SIG-M5 treated with dmso at 0.1 percent for 504 hours (cell line): ENCODE measurements at regions not wholly inside any gene's neighbourhood (a gene's known extent, or its start where the extent isn't known, plus 50 kb on each side); places are given as distances from the start of the nearest gene placed in this dataset.

Experiments used
- DNase-seq: peaks from one replicate; lab custom pipeline; 2025; ENCODE audit not compliant: unreplicated experiment; lab: John Stamatoyannopoulos, UW

- no peak for DNase-seq
These were observed 336.8 kb upstream of the MANEA start for GRCh38 chr6:95240514-95240913.

DNA sequence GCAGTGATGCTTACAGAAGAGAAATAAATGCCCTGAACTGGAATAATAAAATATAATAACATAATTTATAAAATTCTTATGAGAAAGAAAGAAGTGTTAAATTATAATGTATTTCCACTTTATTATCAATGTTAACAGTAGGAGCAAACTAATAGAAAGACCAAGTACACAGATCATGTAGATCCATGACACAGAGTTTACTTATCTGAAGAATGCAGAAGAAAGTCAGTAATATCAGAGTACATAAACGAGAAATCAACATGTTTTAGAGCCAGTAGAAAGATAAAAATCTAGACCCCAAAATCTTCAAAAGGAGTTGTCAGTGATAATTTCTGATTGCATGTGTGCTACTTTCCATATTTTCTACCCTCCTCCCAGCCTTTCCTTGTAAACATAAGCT, 334.8 kb upstream of the MANEA start:
- no peak for DNase-seq

DNA sequence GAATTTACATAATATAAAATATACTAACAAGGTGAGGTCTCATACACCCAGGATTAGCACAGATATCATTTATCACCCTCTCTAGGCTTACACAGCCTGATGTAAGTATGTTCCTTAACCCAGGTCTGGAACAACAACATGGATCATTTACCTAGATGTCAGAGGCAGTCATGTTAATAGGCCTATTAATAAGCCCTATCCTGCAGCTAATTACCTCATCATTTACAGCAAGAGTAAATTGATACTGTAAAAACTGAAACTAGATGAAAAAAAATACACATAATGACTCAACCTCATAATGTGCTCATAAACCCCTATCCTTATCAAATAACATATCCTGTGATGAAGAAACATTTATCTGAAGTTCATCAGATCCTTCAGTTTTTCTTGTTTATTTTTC, 334.3 kb upstream of the MANEA start:
- no peak for DNase-seq

GRCh38 chr6:95244751-95245150, 332.6 kb upstream of the MANEA start:
- no peak for DNase-seq

- no peak for DNase-seq
These were observed 328.8 kb upstream of the MANEA start for GRCh38 chr6:95248499-95248898.

DNA sequence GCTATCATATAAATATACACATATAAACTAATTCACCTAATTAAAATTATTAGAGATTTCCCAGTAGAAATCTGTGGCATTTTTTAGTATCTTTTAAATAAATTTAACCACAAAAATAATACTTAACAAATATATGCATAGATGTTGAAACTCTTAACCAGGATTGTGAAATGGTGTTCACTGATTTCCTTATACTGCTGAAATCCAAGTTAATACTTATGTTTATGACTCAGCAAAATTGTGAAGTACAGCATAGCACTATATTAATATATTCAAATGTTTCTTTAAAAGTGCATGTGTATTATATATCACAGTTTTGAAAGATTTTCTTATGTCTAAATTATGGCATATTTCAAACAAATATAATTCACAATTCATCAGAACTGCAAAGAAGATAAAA, 328.2 kb upstream of the MANEA start:
- DNase-seq, result no peak

- DNase-seq, result no peak
These were observed 327.7 kb upstream of the MANEA start for GRCh38 chr6:95249661-95250060.

DNA sequence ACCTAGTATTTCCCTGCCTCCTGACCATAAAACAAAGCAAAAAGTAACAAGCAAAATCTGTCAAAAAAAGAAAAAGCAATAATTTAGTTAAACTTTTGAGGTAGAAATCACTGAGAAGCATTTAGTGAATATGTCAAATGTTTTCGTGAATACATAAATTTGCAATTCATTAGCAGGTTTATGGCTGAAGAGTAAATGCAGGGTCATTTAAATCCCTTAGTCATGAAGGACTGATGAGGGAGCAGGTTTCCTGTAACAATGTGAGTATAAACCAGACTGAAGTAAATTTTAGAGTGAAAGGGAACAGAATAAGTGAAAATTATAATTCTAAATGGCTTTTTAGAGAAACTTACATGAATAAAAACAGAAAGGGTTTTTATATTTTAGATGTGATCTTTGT, 313.5 kb upstream of the MANEA start:
- DNase-seq, result no peak

DNA sequence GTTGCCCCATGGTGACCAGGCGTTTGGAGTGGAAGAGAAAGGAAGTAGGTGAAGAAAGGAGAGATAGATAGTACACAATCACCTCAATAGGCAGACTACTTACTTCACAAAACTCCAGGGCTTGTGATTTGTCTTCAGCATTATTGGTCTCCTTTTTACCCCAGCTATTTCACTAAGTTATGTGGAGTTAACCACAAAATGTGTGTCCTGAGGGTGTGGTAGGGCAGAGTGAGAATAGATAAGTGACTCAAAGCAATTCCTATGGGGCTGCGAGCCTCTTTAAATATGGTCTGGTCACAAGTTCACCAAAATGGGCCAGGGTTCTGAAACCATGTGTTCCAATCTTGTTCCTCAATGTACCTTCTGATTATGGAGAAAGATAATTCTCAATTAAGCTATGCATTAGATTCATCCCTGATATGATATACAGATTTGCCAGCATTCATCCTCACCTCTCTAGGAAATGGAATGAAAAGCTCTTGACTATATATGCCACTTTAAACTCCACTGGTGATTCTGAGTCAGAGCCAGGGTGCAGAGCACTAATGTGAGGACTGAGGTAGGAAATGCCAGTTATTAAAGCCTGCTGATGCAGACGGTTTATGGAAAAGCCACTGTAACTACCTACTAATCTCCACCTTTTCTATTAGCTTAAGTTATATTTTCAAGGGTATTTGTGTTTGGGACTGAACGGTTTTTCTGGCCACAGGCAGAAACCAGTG, 310.6 kb upstream of the MANEA start:
- DNase-seq, result no peak

- no peak for DNase-seq
These were observed 302.6 kb upstream of the MANEA start for GRCh38 chr6:95274686-95275235.

DNA sequence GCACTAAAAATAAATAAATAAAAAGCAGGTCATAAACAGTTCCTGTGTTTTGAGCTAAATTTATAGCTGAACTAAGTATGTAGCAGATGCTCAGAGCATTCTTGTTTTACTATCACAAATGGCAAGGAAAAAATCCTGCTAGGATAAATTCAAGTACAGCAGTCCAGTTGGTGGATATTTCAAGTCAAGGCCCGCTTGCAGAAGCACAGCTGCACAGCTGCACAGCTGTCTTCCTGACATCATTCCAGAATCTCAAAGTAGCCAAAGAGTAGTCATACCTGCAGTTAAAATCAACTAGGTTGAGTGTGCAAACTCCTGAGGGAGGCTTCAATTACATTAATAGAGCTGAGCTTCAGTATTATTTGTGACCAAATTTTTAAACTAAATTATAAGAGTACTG, 297.7 kb upstream of the MANEA start:
- DNase-seq, result no peak

DNA sequence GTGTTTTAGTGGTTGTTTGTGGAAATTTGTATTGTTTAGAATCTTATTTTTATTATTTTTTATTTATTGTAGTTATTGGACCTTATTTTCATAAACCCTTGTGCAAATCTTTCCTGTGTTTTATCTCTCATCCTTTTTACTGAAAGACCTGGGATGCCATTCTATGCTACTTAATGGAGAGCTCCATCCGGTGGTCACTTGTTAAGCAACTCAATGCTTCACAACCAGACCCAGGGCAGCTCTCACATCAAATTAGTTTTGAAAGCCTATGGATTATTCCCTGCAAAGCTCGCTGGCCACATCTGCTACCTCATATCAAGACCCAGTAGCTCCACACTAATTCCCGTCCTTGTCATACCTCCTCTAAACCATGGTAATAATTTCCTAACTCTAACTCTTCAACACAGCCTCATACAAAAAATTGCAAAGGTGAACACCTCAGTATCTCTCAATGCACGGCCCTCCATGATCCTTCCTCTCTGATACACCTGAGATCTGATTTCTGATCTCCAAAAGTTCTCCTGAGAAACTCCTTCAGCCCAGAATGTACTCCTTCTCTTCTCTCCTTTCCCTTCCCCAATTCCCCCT, 296.6 kb upstream of the MANEA start:
- no peak for DNase-seq

DNA sequence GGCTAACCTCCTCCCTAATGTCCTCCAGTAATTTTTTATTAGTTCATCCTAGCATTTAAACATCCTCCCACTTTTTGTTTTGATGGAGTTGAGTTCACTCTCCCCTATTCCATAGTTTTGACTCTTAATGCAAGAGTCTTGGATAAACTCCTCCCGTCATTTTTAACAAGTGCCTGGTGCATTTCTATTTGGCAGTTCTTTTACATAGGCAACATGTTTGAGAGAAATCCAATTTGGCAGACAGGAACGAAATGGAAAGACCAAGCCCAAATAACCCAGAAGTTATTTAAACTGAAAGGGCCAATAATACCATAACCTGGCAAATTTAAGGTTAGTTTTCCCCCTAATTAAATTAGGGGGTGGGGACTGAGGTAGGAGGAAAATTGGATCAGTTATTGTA, 291.5 kb upstream of the MANEA start:
- DNase-seq, result no peak

- no peak for DNase-seq
These were observed 290.5 kb upstream of the MANEA start for GRCh38 chr6:95286874-95287273.

DNA sequence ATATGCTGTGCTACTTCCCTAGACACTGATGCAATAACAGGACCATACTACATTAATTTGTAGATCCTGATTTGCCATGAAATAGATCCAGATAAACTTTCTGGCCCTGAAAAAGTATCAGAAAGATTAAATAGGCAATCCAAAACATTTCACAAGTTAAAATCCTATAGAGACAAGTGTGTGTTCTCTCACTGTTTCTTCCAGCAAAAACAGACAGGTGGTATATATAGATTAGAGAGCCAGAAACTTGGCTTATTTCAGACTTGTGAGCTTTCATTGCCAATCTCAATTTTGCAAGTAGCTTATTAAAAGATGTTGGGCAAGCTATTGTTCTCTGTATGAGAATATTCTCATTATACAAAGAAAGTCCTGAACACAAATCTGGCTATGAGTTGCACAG, 289.1 kb upstream of the MANEA start:
- no peak for DNase-seq

- DNase-seq, result no peak
These were observed 285.3 kb upstream of the MANEA start for GRCh38 chr6:95292011-95292410.

GRCh38 chr6:95293257-95293656, 284.1 kb upstream of the MANEA start:
- DNase-seq, result no peak

DNA sequence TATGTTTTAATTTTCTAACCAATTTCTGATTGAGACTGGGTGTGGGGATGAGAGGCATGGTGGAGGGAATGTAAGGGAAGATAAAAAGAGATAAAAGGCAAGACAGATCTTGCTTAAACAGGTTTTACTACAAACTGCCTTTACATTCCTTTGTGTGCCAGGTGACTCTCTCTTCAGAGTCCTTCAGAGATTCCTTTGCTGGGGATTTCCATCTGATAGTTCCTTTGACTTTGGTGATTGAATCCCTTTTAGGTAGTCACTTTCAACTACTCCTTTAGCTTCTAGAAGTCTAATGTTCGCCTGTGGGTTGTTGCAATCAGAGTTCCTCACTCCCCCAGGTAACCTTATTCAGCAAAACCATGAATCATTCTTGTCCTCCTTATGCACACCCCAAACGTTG, 283.3 kb upstream of the MANEA start:
- no peak for DNase-seq

DNA sequence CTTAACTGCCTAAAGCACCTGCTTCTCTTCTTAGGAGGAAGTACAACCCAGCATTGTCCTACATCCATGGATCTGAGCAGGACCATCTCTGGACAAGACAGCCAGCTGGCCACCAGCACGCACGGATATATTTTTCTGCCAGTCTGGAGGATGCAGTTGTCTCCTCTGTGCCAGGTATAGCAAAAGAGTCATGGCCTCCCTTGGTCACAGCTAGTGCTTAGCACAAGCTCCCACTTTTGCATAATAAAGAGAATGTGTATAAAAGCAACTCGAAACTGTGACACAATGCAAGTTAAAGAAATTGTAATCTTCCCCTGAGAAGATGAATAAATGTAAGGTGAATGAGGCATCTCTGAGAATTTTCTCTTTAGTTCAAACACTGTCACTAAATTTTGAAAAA, 267.8 kb upstream of the MANEA start:
- DNase-seq, result no peak

DNA sequence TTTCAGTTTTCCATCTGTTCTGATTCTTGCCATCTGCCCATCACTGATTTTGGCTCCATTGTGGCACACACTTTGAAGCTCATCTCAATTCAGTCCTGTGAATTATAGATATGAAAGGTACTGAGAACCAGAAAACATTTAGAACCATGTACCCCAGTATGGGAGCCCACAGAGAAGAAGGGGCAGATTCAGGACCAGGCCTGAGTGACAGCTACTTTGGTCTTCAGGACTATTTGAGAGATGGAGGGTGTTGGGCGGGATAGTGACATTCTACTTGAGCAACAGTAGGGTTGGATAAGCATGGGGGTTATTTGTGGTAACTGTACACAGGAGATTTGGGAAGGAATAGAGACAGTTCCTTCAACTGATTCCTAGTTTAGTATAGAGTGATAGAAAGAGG, 259.2 kb upstream of the MANEA start:
- no peak for DNase-seq

- DNase-seq, result no peak
These were observed 256.2 kb upstream of the MANEA start for GRCh38 chr6:95321126-95321525.

- no peak for DNase-seq
These were observed 251.4 kb upstream of the MANEA start for GRCh38 chr6:95325916-95326315.

- DNase-seq, result no peak
These were observed 249.1 kb upstream of the MANEA start for GRCh38 chr6:95328231-95328630.
